Stomach (tissue), 8 donors: ENCODE measurements at regions not wholly inside any gene's neighbourhood (a gene's known extent, or its start where the extent isn't known, plus 50 kb on each side); places are given as distances from the start of the nearest gene placed in this dataset.

Experiments used
- DNase-seq, 2 donors: peaks; one replicate each; pipeline versions ENCODE4 v3.0.0 to v3.0.0-alpha.2; 2013 to 2019
- H3K27ac ChIP-seq, 5 donors: fragments of 200-600 bp in 4 of 5; sonication (generic) in 4 of 5; one replicate each; pipeline ENCODE4 v1.5.1; 2013 to 2019; ENCODE audit warnings: mild to moderate bottlenecking in 1 of 5, moderate library complexity in 1 of 5
- H3K27me3 ChIP-seq, 3 donors: fragments of 200-600 bp; sonication (generic); one replicate each; pipeline ENCODE4 v1.5.1; 2017 to 2019; ENCODE audit warnings: mixed run types in 1 of 3
- H3K36me3 ChIP-seq, 4 donors: fragments of 200-600 bp; sonication (generic); 1 replicate in 3 of 4; 2 replicates in 1 of 4; pipeline ENCODE4 v1.5.1; 2016 to 2019
- H3K4me1 ChIP-seq, 4 donors: fragments of 200-600 bp; sonication (generic); one replicate each; pipeline ENCODE4 v1.5.1; 2016 to 2019
- H3K4me3 ChIP-seq, 4 donors: fragments of 200-600 bp; sonication (generic) in 3 of 4; one replicate each; pipeline ENCODE4 v1.5.1; 2016 to 2019; ENCODE audit warnings: mild to moderate bottlenecking in 1 of 4
- H3K9me3 ChIP-seq, 4 donors: fragments of 200-600 bp; sonication (generic); one replicate each; pipeline ENCODE4 v1.5.1; 2016 to 2019
- CTCF ChIP-seq, 7 experiments: fragments of 450-650 bp in 4 of 7; fragments of 200-600 bp in 3 of 7; sonication (generic) in 3 of 7; IDR thresholded peaks; one replicate each; pipeline ENCODE4 v1.5.1; 2016 to 2019; ENCODE audit warnings: antibody characterized with exemption in 7 of 7, control low read depth in 2 of 7, mild to moderate bottlenecking in 1 of 7
- EP300 ChIP-seq: sonication (generic); formaldehyde crosslinking; IDR thresholded peaks from one replicate; pipeline ENCODE4 v1.6.1; 2017; ENCODE audit warnings: antibody characterized with exemption
- POLR2A ChIP-seq, 4 donors: fragments of 450-650 bp; IDR thresholded peaks; one replicate each; pipeline ENCODE4 v1.6.1; 2016; ENCODE audit warnings: antibody characterized with exemption in 4 of 4, control low read depth in 2 of 4, mild to moderate bottlenecking in 1 of 4, moderate library complexity in 1 of 4
- POLR2AphosphoS5 ChIP-seq, 3 donors: sonication (generic); formaldehyde crosslinking; IDR thresholded peaks; one replicate each; pipeline ENCODE4 v1.6.1; 2016; ENCODE audit warnings: antibody characterized with exemption in 3 of 3
- WGBS, 5 donors: extraction: QIAGEN DNeasy Blood & Tissue Kit in 3 of 5; methylation state at CpG; one replicate each; pipeline versions ENCODE4 v1.1.5 to v1.1.7; 2013 to 2018; 5-methylcytosine and 5-hydroxymethylcytosine counted together
- intact Hi-C: fragments of 100-400 bp; cut with DNase I; formaldehyde crosslinking; loops from one replicate; pipeline ENCODE4 v1.15.1; 2023; ENCODE audit warnings: low total_unique reads
- donor health status: healthy with polysubstance abuse.
- donor health status: Bipolar disorder and iron deficiency.
- donor health status: healthy.

GRCh38 chr14:97070259-97070658, 273.1 kb downstream of the VRK1 start:
- Histone ChIP-seq H3K4me1 (no peaks in the 10 kb centered on the region), H3K9me3 (no peaks in the 10 kb centered on the region), H3K27me3 (peaks cover 0 to 8% (median 0%) of the 10 kb centered on the region in 3 donors), H3K36me3 (no peaks in the 10 kb centered on the region), H3K27ac (no peak overlapping the region), H3K4me3 (no peak overlapping the region)
- no peak for DNase-seq
- intact Hi-C loops, result no loop called here
- TF ChIP-seq EP300 (no peak), POLR2A (IDR thresholded peaks at IDR 0.05) (no peak), CTCF (IDR thresholded peaks at IDR 0.05) (no peak), POLR2AphosphoS5 (IDR thresholded peaks at IDR 0.05) (no peak)
- 85 to 91% (median 88%) methylated on average over 6 of the region's 6 CpGs for WGBS, 5 donors

GRCh38 chr14:97071177-97071576, 274.0 kb downstream of the VRK1 start:
- WGBS, 5 donors, result 66 to 76% (median 72%) methylated on average over 8 of the region's 8 CpGs
- no peaks in the 10 kb centered on the region for H3K4me1 ChIP-seq
- DNase-seq, result no peak
- no peak overlapping the region for H3K27ac ChIP-seq
- intact Hi-C loops, result no loop called here
- H3K27me3 ChIP-seq, result peaks cover 0 to 14% (median 0%) of the 10 kb centered on the region in 3 donors
- H3K9me3 ChIP-seq, result no peaks in the 10 kb centered on the region
- TF ChIP-seq EP300 (no peak), CTCF (IDR thresholded peaks at IDR 0.05) (no peak), POLR2A (IDR thresholded peaks at IDR 0.05) (no peak), POLR2AphosphoS5 (IDR thresholded peaks at IDR 0.05) (no peak)
- H3K4me3 ChIP-seq, result no peak overlapping the region
- H3K36me3 ChIP-seq, result no peaks in the 10 kb centered on the region

GRCh38 chr14:97073622-97074021, 276.4 kb downstream of the VRK1 start:
- 70 to 81% (median 74%) methylated on average over 5 of the region's 5 CpGs for WGBS, 5 donors

GRCh38 chr14:97074456-97074855, 277.3 kb downstream of the VRK1 start:
- intact Hi-C loops, result no loop called here
- H3K4me3 ChIP-seq, result no peak overlapping the region
- peaks cover 0 to 4% (median 0%) of the 10 kb centered on the region in 4 donors for H3K9me3 ChIP-seq
- 64 to 77% (median 74%) methylated on average over 6 of the region's 6 CpGs for WGBS, 5 donors
- no peaks in the 10 kb centered on the region for H3K4me1 ChIP-seq
- DNase-seq, result no peak
- H3K36me3 ChIP-seq, result no peaks in the 10 kb centered on the region
- no peak overlapping the region for H3K27ac ChIP-seq
- H3K27me3 ChIP-seq, result peaks cover 0 to 22% (median 0%) of the 10 kb centered on the region in 3 donors
- TF ChIP-seq POLR2AphosphoS5 (IDR thresholded peaks at IDR 0.05) (no peak), POLR2A (IDR thresholded peaks at IDR 0.05) (no peak), EP300 (no peak), CTCF (IDR thresholded peaks at IDR 0.05) (no peak)

More at GRCh38 chr14:97073622-97074021, 276.4 kb downstream of the VRK1 start:
- H3K4me3 ChIP-seq, result no peak overlapping the region
- H3K36me3 ChIP-seq, result no peaks in the 10 kb centered on the region
- DNase-seq, result no peak
- H3K27ac ChIP-seq, result no peak overlapping the region
- no peaks in the 10 kb centered on the region for H3K4me1 ChIP-seq
- TF ChIP-seq CTCF (IDR thresholded peaks at IDR 0.05) (no peak), POLR2A (IDR thresholded peaks at IDR 0.05) (no peak), EP300 (no peak), POLR2AphosphoS5 (IDR thresholded peaks at IDR 0.05) (no peak)
- H3K9me3 ChIP-seq, result peaks cover 0 to 4% (median 0%) of the 10 kb centered on the region in 4 donors
- intact Hi-C loops, result no loop called here
- peaks cover 0 to 22% (median 0%) of the 10 kb centered on the region in 3 donors for H3K27me3 ChIP-seq
